H9 (cell line): ENCODE measurements at regions not wholly inside any gene's neighbourhood (a gene's known extent, or its start where the extent isn't known, plus 50 kb on each side); places are given as distances from the start of the nearest gene placed in this dataset.

Source experiments
- DNase-seq: peaks from one replicate; pipeline ENCODE4 v3.0.0-alpha.2; 2017
- H2AFZ ChIP-seq: one replicate; pipeline ENCODE4 v1.6.1; 2013; ENCODE audit warnings: mild to moderate bottlenecking, low read length, control low read depth, moderate library complexity
- H2AK5ac ChIP-seq: 2 replicates; pipeline ENCODE4 v1.6.1; 2013; ENCODE audit warnings: low read length, control low read depth, mixed read lengths; ENCODE audit not compliant: insufficient read length
- H2BK120ac ChIP-seq: one replicate; pipeline ENCODE4 v1.6.1; 2013; ENCODE audit warnings: low read depth, mild to moderate bottlenecking, low read length, control low read depth, inconsistent platforms; ENCODE audit not compliant: poor library complexity, severe bottlenecking
- H2BK12ac ChIP-seq: 2 replicates; pipeline ENCODE4 v1.6.1; 2013; ENCODE audit warnings: low read length, control low read depth, mixed read lengths, low read depth; ENCODE audit not compliant: insufficient read length
- H2BK15ac ChIP-seq: 2 replicates; pipeline ENCODE4 v1.6.1; 2013; ENCODE audit warnings: low read depth, low read length, control low read depth
- H2BK20ac ChIP-seq: one replicate; pipeline ENCODE4 v1.6.1; 2013; ENCODE audit warnings: low read depth, mild to moderate bottlenecking, low read length, control low read depth, inconsistent platforms; ENCODE audit not compliant: poor library complexity, severe bottlenecking
- H2BK5ac ChIP-seq: 2 replicates; pipeline ENCODE4 v1.6.1; 2013; ENCODE audit warnings: low read length, control low read depth, mixed read lengths; ENCODE audit not compliant: insufficient read length
- H3K14ac ChIP-seq: 2 replicates; pipeline ENCODE4 v1.6.1; 2013; ENCODE audit warnings: low read length, control low read depth; ENCODE audit not compliant: insufficient read depth
- H3K18ac ChIP-seq: 2 replicates; pipeline ENCODE4 v1.6.1; 2013; ENCODE audit warnings: low read depth, mild to moderate bottlenecking, mixed read lengths, low read length, control low read depth; ENCODE audit not compliant: insufficient read length
- H3K23ac ChIP-seq: 2 replicates; pipeline ENCODE4 v1.6.1; 2013; ENCODE audit warnings: low read length, control low read depth, mixed read lengths, low read depth; ENCODE audit not compliant: insufficient read length
- H3K23me2 ChIP-seq: 2 replicates; pipeline ENCODE4 v1.6.1; 2013; ENCODE audit warnings: low read depth, mild to moderate bottlenecking, mixed read lengths, low read length, control low read depth; ENCODE audit not compliant: insufficient read length, poor library complexity, severe bottlenecking
- H3K27ac ChIP-seq: 2 replicates; pipeline ENCODE4 v1.5.1; 2013; ENCODE audit warnings: low read length, control low read depth, mixed read lengths, low read depth; ENCODE audit not compliant: insufficient read length
- H3K27me3 ChIP-seq: 2 replicates; pipeline ENCODE4 v1.6.1; 2013; ENCODE audit warnings: low read length, control low read depth, inconsistent platforms; ENCODE audit not compliant: insufficient read depth
- H3K4ac ChIP-seq: 2 replicates; pipeline ENCODE4 v1.6.1; 2013; ENCODE audit warnings: low read depth, mild to moderate bottlenecking, control low read depth, inconsistent platforms, low read length, moderate library complexity
- H3K4me1 ChIP-seq: 2 replicates; pipeline ENCODE4 v1.6.1; 2013; ENCODE audit warnings: low read length, control low read depth, inconsistent platforms; ENCODE audit not compliant: insufficient read depth
- H3K4me2 ChIP-seq: 2 replicates; pipeline ENCODE4 v1.6.1; 2013; ENCODE audit warnings: low read length, control low read depth, mixed read lengths; ENCODE audit not compliant: insufficient read length, insufficient read depth
- H3K56ac ChIP-seq: 2 replicates; pipeline ENCODE4 v1.6.1; 2013; ENCODE audit warnings: low read depth, mild to moderate bottlenecking, mixed read lengths, low read length, control low read depth; ENCODE audit not compliant: insufficient read length
- H3K79me1 ChIP-seq: 2 replicates; pipeline ENCODE4 v1.6.1; 2013; ENCODE audit warnings: low read depth, mild to moderate bottlenecking, moderate library complexity, low read length, control low read depth, inconsistent platforms; ENCODE audit not compliant: insufficient read depth, poor library complexity, severe bottlenecking
- H3K79me2 ChIP-seq: 2 replicates; pipeline ENCODE4 v1.6.1; 2013; ENCODE audit warnings: low read length, control low read depth, inconsistent platforms; ENCODE audit not compliant: insufficient read depth
- H3K9ac ChIP-seq: 2 replicates; pipeline ENCODE4 v1.6.1; 2013; ENCODE audit warnings: low read length, control low read depth, mixed read lengths; ENCODE audit not compliant: insufficient read length; ENCODE audit errors: extremely low read depth
- H3K9me3 ChIP-seq: one replicate; pipeline ENCODE4 v1.6.1; 2013; ENCODE audit warnings: low read depth, low read length, inconsistent platforms; ENCODE audit not compliant: control insufficient read depth
- H3T11ph ChIP-seq: one replicate; pipeline ENCODE4 v1.6.1; 2013; ENCODE audit warnings: mild to moderate bottlenecking, low read length, control low read depth, inconsistent platforms
- H4K20me1 ChIP-seq: one replicate; pipeline ENCODE4 v1.6.1; 2013; ENCODE audit not compliant: control insufficient read depth, insufficient read length, insufficient read depth
- H4K5ac ChIP-seq: 2 replicates; pipeline ENCODE4 v1.6.1; 2013; ENCODE audit warnings: low read depth, mild to moderate bottlenecking, mixed read lengths, low read length, control low read depth; ENCODE audit not compliant: insufficient read length
- H4K8ac ChIP-seq: replicated peaks from 2 replicates; pipeline ENCODE4 v1.6.1; 2013; ENCODE audit warnings: low read length, control low read depth, mixed read lengths, low read depth; ENCODE audit not compliant: insufficient read length
- H4K91ac ChIP-seq: 2 replicates; pipeline ENCODE4 v1.6.1; 2013; ENCODE audit warnings: low read depth, mild to moderate bottlenecking, moderate library complexity, mixed read lengths, low read length, control low read depth; ENCODE audit not compliant: insufficient read length
- H3K27ac Mint-ChIP-seq, 3 experiments: 2 replicates in 2 of 3; 3 replicates in 1 of 3; pipeline ENCODE4 v1.8.0; 2020 to 2021; ENCODE audit warnings: mixed read lengths in 3 of 3, mild to moderate bottlenecking in 1 of 3, moderate library complexity in 1 of 3
- H3K27me3 Mint-ChIP-seq: 2 replicates; pipeline ENCODE4 v1.8.0; 2021; ENCODE audit warnings: low read depth, mild to moderate bottlenecking, moderate library complexity, mixed read lengths
- H3K36me3 Mint-ChIP-seq, 3 experiments: 2 replicates in 2 of 3; 3 replicates in 1 of 3; pipeline ENCODE4 v1.8.0; 2020 to 2021; ENCODE audit warnings: low read depth in 3 of 3, mixed read lengths in 3 of 3; ENCODE audit not compliant: insufficient read depth in 1 of 3
- H3K4me1 Mint-ChIP-seq, 2 experiments: 2 replicates each; pipeline ENCODE4 v1.8.0; 2020; ENCODE audit warnings: mixed read lengths in 2 of 2
- H3K4me3 Mint-ChIP-seq, 2 experiments: 2 replicates in 1 of 2; 3 replicates in 1 of 2; pipeline ENCODE4 v1.8.0; 2020 to 2021; ENCODE audit warnings: mild to moderate bottlenecking in 2 of 2, mixed read lengths in 2 of 2, moderate library complexity in 1 of 2
- H3K9me3 Mint-ChIP-seq, 2 experiments: 2 replicates in 1 of 2; 3 replicates in 1 of 2; pipeline ENCODE4 v1.8.0; 2020; ENCODE audit warnings: mild to moderate bottlenecking in 2 of 2, mixed read lengths in 2 of 2, moderate library complexity in 1 of 2
- WGBS: extraction: QIAGEN DNeasy Blood & Tissue Kit; methylation state at CpG from one replicate; pipeline ENCODE4 v1.1.7; 2013; ENCODE audit warnings: missing lambda C conversion rate, low lambda C conversion rate, mixed read lengths; ENCODE audit not compliant: insufficient read length; ENCODE audit errors: extremely low coverage; 5-methylcytosine and 5-hydroxymethylcytosine counted together
- TF ChIP-seq, protein P1 (sequence below): fragments of 200-600 bp; sonication (generic); conservative IDR thresholded peaks from 3 replicates; pipeline ENCODE4 v1.8.0; 2021; ENCODE audit warnings: antibody characterized with exemption, mild to moderate bottlenecking

DNA sequence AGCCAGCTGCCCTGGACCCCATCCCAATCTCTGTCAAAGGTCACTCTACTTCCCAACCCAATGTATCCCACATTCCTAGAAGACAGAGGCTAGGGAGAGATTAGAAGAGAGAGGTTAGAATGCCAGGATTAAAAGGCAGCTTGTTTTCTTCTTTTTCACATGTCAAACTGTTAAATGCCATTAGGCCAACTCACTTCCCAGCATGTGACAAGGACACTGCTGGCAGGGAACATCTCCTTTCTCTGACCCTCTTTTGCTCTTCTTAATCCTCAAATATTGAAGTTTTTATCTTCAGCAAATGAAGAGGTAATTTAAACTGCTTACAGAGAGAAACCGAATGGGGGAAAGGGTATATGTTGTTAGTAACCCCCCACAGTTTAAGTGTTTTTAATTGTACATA lies 89.1 kb downstream of the BBS10 start:
- no peak overlapping the region for H3K23ac ChIP-seq
- no peak overlapping the region for H2BK5ac ChIP-seq
- WGBS = no CpG with 5 or more reads among the region's 1 CpG
- no peak overlapping the region for H4K5ac ChIP-seq
- no peak overlapping the region for H2BK20ac ChIP-seq
- no peaks in the 10 kb centered on the region for H3K23me2 ChIP-seq
- no peaks in the 10 kb centered on the region for H3K27me3 ChIP-seq
- no peak overlapping the region for H3K4me3 Mint-ChIP-seq
- H3K9me3 Mint-ChIP-seq = peaks cover 5 to 7% of the 10 kb centered on the region in 2 experiments; a peak in 3 of 5 replicates
- H3K4ac ChIP-seq = no peak overlapping the region
- H3K79me1 ChIP-seq = no peaks in the 10 kb centered on the region
- H3K56ac ChIP-seq = no peak overlapping the region
- H4K20me1 ChIP-seq = no peaks in the 10 kb centered on the region
- no peak overlapping the region for H3T11ph ChIP-seq
- H2BK12ac ChIP-seq = no peak overlapping the region
- H3K14ac ChIP-seq = no peak overlapping the region
- H2BK15ac ChIP-seq = no peak overlapping the region
- H4K91ac ChIP-seq = no peak overlapping the region
- no peak overlapping the region for H3K9ac ChIP-seq
- H2AFZ ChIP-seq = no peak overlapping the region
- H3K27ac ChIP-seq = no peak overlapping the region
- H3K27me3 Mint-ChIP-seq = no peaks in the 10 kb centered on the region
- H4K8ac ChIP-seq = no peak overlapping the region
- DNase-seq = no peak
- H3K4me1 Mint-ChIP-seq = peaks cover 11 to 25% of the 10 kb centered on the region in 2 experiments
- H3K79me2 ChIP-seq = no peaks in the 10 kb centered on the region
- H3K27ac Mint-ChIP-seq = no peak overlapping the region
- H3K4me1 ChIP-seq = no peaks in the 10 kb centered on the region
- no peak overlapping the region for H2AK5ac ChIP-seq
- no peak overlapping the region for H2BK120ac ChIP-seq
- H3K9me3 ChIP-seq = no peaks in the 10 kb centered on the region
- no peak overlapping the region for H3K4me2 ChIP-seq
- H3K36me3 Mint-ChIP-seq = peaks cover 0 to 10% (median 2%) of the 10 kb centered on the region in 3 experiments; a peak in 4 of 7 replicates
- TF ChIP-seq, protein P1, sequence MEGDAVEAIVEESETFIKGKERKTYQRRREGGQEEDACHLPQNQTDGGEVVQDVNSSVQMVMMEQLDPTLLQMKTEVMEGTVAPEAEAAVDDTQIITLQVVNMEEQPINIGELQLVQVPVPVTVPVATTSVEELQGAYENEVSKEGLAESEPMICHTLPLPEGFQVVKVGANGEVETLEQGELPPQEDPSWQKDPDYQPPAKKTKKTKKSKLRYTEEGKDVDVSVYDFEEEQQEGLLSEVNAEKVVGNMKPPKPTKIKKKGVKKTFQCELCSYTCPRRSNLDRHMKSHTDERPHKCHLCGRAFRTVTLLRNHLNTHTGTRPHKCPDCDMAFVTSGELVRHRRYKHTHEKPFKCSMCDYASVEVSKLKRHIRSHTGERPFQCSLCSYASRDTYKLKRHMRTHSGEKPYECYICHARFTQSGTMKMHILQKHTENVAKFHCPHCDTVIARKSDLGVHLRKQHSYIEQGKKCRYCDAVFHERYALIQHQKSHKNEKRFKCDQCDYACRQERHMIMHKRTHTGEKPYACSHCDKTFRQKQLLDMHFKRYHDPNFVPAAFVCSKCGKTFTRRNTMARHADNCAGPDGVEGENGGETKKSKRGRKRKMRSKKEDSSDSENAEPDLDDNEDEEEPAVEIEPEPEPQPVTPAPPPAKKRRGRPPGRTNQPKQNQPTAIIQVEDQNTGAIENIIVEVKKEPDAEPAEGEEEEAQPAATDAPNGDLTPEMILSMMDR = no peak
- no peak overlapping the region for H3K18ac ChIP-seq
